ENCODE measurements at regions not wholly inside any gene's neighbourhood (a gene's known extent, or its start where the extent isn't known, plus 50 kb on each side); places are given as distances from the start of the nearest gene placed in this dataset.
"Not testable (repeated sequence)": the region's sequence is repeated elsewhere in the genome, so short reads cannot be mapped to it uniquely, and the experiment has no call there.

DNA sequence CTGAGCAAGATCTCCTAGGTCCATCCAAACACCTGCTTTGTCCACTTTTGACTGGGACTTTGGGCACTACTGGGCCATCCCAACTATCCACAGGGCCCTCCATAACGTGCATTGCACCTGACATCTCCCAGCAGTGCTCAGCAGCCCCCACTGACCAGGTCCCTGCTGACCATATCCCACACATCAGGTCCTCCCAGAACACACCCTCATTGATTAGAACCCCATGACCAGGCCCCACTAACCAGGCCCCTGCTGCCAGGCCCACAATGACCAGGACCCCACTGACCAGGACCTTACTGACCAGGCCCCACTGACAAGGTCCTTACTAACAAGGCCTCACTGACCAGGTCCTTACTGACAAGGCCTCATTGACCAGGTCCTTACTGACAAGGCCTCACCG, 93.9 kb upstream of the CTSV start:
- DNase-seq: no peak
- Histone ChIP-seq H3K27me3 (no peaks in the 10 kb centered on the region), H3K9me3 (no peaks in the 10 kb centered on the region), H3K4me3 (no peak overlapping the region), H3K36me3 (no peaks in the 10 kb centered on the region)

DNA sequence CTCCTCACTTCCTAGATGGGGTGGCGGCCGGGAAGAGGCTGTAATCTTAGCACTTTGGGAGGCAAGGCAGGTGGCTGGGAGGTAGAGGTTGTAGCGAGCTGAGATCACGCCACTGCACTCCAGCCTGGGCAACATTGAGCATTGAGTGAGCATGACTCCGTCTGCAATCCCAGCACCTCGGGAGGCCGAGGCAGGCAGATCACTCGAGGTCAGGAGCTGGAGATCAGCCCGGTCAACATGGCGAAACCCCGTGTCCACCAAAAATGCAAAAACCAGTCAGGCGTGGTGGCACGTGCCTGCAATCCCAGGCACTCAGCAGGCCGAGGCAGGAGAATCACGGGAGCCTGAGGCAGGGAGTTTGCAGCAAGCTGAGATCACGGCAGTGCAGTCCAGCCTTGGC, 91.9 kb upstream of the CTSV start:
- H3K36me3 ChIP-seq, H3K4me3 ChIP-seq, H3K9me3 ChIP-seq, DNase-seq, H3K27me3 ChIP-seq: not testable (repeated sequence)

DNA sequence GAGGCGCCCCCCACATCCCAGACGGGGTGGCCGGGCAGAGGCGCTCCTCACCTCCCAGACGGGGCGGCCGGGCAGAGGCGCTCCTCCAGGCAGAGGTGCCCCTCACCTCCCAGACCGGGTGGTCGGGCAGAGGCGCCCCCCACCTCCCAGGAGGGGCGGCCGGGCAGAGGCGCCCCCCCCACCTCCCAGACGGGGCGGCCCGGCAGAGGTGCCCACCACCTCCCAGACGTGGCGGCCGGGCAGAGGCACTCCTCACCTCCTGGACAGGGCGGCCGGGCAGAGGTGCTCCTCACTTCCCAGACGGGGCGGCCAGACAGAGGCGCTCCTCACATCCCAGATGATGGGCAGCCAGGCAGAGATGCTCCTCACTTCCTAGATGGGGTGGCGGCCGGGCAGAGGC, 91.4 kb upstream of the CTSV start:
- not testable (repeated sequence) for H3K36me3 ChIP-seq, DNase-seq, H3K9me3 ChIP-seq, H3K27me3 ChIP-seq, H3K4me3 ChIP-seq

DNA sequence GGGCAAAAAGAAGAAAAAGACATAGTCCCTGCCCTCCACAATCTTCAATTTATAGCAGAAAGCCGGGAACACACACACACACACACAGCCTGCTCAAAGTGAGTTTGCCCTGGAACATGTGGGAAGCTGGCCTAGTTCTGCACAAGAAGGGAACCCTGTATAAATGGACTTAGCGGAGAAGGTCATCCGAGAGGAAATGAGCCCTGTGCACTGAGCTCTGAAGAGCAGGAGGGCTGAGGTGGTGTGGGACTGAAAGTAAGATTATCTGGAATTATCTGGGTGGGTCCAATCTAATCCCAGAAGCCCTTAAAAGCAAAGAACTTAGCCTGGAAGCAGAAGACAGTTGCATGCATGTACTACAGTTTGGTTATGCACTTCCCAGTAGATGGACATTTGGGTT, 90.0 kb upstream of the CTSV start:
- Histone ChIP-seq H3K36me3 (no peaks in the 10 kb centered on the region), H3K27me3 (no peaks in the 10 kb centered on the region), H3K9me3 (no peaks in the 10 kb centered on the region), H3K4me3 (no peak overlapping the region)
- no peak for DNase-seq

DNA sequence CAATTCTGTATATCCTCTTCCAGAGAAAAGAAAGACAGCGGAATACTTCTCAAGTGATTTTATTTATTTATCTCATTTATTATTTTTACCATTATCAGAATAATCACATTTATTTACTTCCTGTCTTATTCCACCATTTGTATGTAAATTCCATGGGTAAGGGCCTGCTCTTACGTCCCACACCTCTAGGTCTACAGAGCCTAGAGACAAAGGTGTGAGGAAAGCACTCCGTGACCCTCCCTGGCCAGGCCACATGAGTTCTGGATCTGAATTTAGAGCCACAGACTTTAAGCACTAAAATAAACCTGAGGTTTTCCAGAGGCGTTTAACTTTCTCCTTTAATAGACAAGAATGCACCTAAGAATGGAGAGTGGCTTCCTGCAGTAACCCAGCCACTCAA, 85.3 kb upstream of the CTSV start:
- Histone ChIP-seq H3K27me3 (no peaks in the 10 kb centered on the region), H3K4me3 (no peak overlapping the region), H3K36me3 (no peaks in the 10 kb centered on the region), H3K9me3 (no peaks in the 10 kb centered on the region; the same call in 1 of the 2 replicates)
- no peak for DNase-seq

DNA sequence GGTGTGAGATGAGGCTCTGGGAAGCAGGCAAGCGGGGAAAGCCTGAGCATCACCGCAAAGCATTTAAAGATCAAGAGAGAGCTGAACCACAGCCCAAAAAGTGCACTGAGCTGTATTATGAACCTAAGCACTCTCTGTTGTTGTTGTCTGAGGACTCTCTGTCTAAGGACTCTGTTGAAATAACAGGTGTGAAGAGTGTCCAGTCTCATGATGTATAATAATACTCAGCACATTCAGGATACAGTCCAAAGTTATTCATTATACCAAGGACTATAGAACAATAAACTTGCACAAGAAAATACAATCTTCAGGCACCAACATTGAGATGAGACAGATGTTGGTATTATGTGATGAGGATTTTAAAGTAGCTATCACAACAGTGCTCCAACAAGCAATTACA, 71.8 kb upstream of the CTSV start:
- H3K27me3 ChIP-seq: no peaks in the 10 kb centered on the region
- DNase-seq: no peak

DNA sequence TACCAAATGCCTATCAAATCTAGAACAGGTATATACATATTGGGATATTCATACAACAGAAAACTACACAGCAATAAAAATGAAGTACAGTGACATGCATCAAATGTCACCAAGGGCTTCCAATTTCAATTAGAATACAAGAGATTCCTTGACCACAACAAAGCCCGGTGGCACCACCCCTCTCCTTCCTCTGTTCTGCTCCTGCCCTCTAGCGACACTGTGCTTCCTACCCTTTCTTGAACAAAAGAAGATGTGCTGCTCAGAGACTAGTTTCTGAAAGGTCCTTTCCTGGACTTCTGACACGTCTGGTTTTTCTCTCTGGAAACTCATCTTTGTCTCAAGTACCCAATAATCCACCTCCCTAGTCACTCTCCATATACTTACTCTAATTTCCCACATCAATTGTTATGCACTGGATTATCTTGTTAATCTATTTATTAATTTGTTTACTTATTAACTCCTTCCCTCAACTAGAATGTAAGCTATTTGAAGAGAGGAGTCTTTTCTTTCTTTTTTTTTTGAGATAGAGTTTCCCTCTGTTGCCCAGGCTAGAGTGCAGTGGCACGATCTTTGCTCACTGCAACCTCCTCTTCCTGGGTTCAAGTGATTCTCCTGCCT, 70.4 kb upstream of the CTSV start:
- Histone ChIP-seq H3K4me3 (no peak overlapping the region), H3K36me3 (no peaks in the 10 kb centered on the region), H3K9me3 (no peaks in the 10 kb centered on the region), H3K27me3 (no peaks in the 10 kb centered on the region)
- DNase-seq: peak; percentile 26

More for the DNA sequence above, 71.8 kb upstream of the CTSV start:
- Histone ChIP-seq H3K9me3 (no peaks in the 10 kb centered on the region), H3K36me3 (no peaks in the 10 kb centered on the region), H3K4me3 (no peak overlapping the region)

DNA sequence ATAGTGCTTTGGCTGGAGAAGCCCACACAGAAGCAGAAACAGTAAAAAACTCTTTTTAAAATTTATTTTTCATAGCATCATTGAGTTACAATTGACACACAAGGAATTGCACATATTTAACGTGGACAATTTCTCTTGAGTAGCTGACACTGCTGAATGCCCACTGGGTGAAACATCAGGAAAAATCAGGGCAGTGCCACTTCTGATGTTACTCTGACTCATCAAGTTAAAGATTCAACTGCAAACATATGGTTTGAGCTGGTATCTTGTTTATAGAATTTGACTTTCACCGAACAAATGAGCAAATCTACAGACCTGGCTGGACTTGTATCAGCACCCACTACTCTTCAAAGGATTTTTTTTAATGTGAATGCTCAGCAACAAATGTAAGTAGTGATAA, 66.3 kb upstream of the CTSV start:
- not testable (repeated sequence) for H3K36me3 ChIP-seq, H3K4me3 ChIP-seq, H3K9me3 ChIP-seq, H3K27me3 ChIP-seq
- DNase-seq: peak; percentile 20

DNA sequence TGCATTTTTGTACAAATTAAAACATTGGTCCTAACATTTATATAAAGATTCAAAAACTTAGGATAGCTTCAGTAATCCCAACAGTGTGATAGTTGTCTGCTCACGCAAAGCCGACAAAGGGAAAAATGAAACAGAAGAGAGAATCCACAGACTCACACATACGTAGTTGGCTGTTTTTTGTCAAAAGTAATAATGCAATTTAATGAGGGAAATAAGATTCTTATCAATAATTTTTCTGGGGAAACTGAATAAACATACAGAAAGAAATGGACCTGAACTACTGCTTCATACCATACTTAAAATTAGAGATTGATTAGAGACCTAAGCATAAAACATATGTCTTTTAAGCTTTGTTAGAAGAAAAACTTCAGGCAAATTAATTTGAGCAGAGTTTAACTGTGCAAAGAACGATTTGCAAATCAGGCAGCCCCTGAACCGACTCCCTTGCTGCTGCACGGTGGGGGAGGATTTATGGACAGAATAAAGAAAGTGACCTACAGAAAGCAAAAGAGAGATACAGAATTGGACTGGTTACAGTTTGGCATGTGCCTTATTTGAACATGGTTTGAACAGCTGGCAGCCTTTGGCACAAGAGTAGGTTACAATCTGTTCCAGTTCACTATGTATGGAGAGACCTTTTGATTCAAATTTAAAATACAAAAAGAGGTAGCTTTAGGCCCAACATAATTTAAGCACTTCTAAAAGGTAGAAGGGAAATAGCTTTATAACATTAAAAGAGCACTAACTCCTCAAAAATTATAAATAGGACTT, 64.9 kb upstream of the CTSV start:
- not testable (repeated sequence) for H3K9me3 ChIP-seq, H3K27me3 ChIP-seq, H3K4me3 ChIP-seq, DNase-seq, H3K36me3 ChIP-seq

DNA sequence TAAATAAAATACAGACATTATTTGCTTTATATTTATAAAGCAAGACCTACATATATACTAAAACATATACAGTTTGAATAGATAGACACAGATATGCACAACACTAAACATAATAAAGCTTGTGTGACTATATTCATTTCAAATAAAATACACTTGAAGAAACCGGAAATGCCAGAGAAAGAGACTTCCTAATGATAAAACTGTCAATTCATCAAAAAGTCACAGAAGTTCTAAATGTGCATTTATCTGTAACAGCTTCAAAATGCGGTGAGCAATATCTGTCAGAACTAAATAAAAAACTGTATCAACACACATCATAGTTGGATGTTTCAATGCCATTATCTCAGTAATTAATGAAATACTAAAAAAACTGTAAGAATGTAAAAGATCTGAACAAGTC, 60.6 kb upstream of the CTSV start:
- not testable (repeated sequence) for H3K36me3 ChIP-seq, DNase-seq, H3K4me3 ChIP-seq, H3K9me3 ChIP-seq, H3K27me3 ChIP-seq

DNA sequence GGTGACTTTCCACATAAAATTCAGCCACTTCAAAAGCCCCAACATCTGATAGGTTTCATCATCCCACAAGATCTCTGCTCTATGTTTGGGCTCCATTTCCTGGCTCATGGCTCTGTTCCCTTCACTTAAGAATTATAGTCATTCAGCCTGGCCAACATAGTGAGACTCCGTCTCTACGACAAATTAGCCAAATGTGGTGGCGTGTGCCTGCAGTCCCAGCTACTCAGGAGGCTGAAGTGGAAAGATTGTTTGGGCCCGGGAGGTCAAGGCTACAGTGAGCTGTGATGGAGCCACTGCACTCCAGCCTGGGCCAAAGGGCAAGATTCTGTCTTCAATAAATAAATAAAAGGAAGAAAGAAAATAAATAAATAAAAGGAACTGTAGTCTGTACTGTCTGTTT, 57.9 kb upstream of the CTSV start:
- Histone ChIP-seq H3K9me3 (no peaks in the 10 kb centered on the region), H3K27me3 (peaks cover 7% of the 10 kb centered on the region; the same call in 1 of the 2 replicates), H3K36me3 (no peaks in the 10 kb centered on the region), H3K4me3 (no peak overlapping the region)
- DNase-seq: no peak

DNA sequence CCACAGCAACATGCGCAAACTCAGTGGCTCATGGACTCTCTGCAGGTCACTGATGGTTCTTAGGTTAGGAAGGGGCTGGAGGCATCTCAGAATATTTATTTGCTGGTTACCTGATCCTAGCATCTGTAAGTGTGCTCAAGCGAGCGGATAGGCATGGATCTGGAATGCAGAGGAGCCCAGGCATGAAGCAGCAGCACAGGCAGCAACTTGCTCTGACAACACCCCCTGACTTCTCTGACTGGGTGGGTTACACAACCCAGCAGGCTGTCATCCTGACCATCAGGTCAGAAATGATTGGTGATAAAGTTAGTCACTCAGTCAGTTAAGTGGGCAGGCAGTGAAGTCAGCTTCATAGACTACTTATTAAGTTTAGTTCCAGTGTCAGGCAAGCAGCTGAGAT, 50.4 kb upstream of the CTSV start:
- DNase-seq, H3K36me3 ChIP-seq, H3K4me3 ChIP-seq, H3K9me3 ChIP-seq: not testable (repeated sequence)
- H3K27me3 ChIP-seq: peaks cover 10% of the 10 kb centered on the region; the same call in 1 of the 2 replicates

All from MG63 (cell line).